NB4 (cell line): ENCODE measurements at regions not wholly inside any gene's neighbourhood (a gene's known extent, or its start where the extent isn't known, plus 50 kb on each side); places are given as distances from the start of the nearest gene placed in this dataset.

Experiments used
- DNase-seq: peaks from one replicate; pipeline ENCODE4 v3.0.0; 2010; ENCODE audit warnings: low read depth
- H3K4me3 ChIP-seq: one replicate; pipeline ENCODE4 v1.5.1; 2011; ENCODE audit warnings: mild to moderate bottlenecking, low read depth, low read length, moderate library complexity
- CTCF ChIP-seq: IDR thresholded peaks from one replicate; pipeline ENCODE4 v1.5.1; 2012; ENCODE audit warnings: low read depth, low read length
- MYC ChIP-seq: IDR thresholded peaks from 2 replicates; pipeline ENCODE4 v1.6.1; 2011; ENCODE audit warnings: low read depth, low read length
- POLR2A ChIP-seq: IDR thresholded peaks from 2 replicates; pipeline ENCODE4 v1.6.1; 2011; ENCODE audit warnings: mild to moderate bottlenecking; ENCODE audit not compliant: insufficient read length; ENCODE audit errors: extremely low read depth
- TF ChIP-seq, protein P1 (sequence below): IDR thresholded peaks from 2 replicates; pipeline ENCODE4 v1.6.1; 2011; ENCODE audit warnings: low read depth, low read length

- H3K4me3 ChIP-seq, result no peak overlapping the region
- DNase-seq, result peak; percentile 12
- TF ChIP-seq, protein P1, sequence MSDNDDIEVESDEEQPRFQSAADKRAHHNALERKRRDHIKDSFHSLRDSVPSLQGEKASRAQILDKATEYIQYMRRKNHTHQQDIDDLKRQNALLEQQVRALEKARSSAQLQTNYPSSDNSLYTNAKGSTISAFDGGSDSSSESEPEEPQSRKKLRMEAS, result no peak
- TF ChIP-seq POLR2A, result no peak
- TF ChIP-seq MYC, result no peak
- no peak for TF ChIP-seq CTCF
Observed at GRCh38 chr13:111398715-111399299, 78.4 kb downstream of the TEX29 start.

GRCh38 chr13:111399334-111399733 is 78.9 kb downstream of the TEX29 start:
- no peak overlapping the region for H3K4me3 ChIP-seq
- DNase-seq, result no peak
- TF ChIP-seq, protein P1, result no peak
- TF ChIP-seq CTCF (no peak), POLR2A (no peak), MYC (no peak)

- H3K4me3 ChIP-seq, result no peak overlapping the region
- TF ChIP-seq CTCF, result no peak
- TF ChIP-seq POLR2A, result no peak
- TF ChIP-seq MYC, result no peak
- TF ChIP-seq, protein P1, result no peak
- DNase-seq, result no peak
Observed at GRCh38 chr13:111399776-111400538, 79.5 kb downstream of the TEX29 start.

DNA sequence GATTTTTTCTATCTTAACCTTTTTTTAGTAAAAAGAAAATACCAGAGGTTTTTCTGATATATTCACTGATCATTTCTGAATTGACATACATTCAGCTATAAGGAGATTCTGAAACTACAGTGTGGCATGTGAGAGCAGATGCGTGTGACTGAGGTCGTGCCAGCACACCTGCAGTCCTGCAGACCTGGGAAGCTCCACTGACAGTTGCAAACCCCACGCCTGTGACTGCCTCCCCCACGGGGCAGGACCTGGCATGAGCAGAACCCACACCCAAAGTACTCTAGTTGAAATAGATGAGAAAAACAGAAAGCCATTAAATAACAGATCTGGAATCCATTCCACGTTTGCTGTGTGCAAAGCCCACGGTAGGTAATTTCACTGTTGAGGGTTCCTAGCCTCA is 80.7 kb downstream of the TEX29 start:
- DNase-seq, result no peak
- no peak overlapping the region for H3K4me3 ChIP-seq
- TF ChIP-seq MYC (no peak), POLR2A (no peak), CTCF (no peak)
- TF ChIP-seq, protein P1, result no peak

GRCh38 chr13:111401755-111402154 is 81.3 kb downstream of the TEX29 start:
- TF ChIP-seq CTCF, result no peak
- no peak for TF ChIP-seq MYC
- no peak for TF ChIP-seq POLR2A
- TF ChIP-seq, protein P1, result no peak
- H3K4me3 ChIP-seq, result no peak overlapping the region

More at GRCh38 chr13:111401755-111402154, 81.3 kb downstream of the TEX29 start:
- no peak for DNase-seq
